Ovary (tissue), 7 donors: ENCODE measurements at regions not wholly inside any gene's neighbourhood (a gene's known extent, or its start where the extent isn't known, plus 50 kb on each side); places are given as distances from the start of the nearest gene placed in this dataset.

ENCODE experiments used
- DNase-seq, 5 donors: peaks; one replicate each; pipeline ENCODE4 v3.0.0-alpha.2; 2019 to 2020
- H3K27ac ChIP-seq, 2 donors: fragments of 200-600 bp; one replicate each; pipeline versions ENCODE4 v1.5.1 to v1.8.0; 2019 to 2022
- H3K27me3 ChIP-seq: fragments of 200-600 bp; one replicate; pipeline ENCODE4 v1.8.0; 2022
- H3K36me3 ChIP-seq: fragments of 200-600 bp; sonication (generic); one replicate; pipeline ENCODE4 v1.5.1; 2019
- H3K4me1 ChIP-seq: one replicate; pipeline ENCODE4 v1.8.1; 2013; ENCODE audit warnings: mild to moderate bottlenecking, moderate library complexity; ENCODE audit not compliant: insufficient read depth
- H3K4me3 ChIP-seq: fragments of 200-600 bp; sonication (generic); one replicate; pipeline ENCODE4 v1.5.1; 2017
- H3K9me3 ChIP-seq, 2 donors: fragments of 200-600 bp in 1 of 2; sonication (generic) in 1 of 2; one replicate each; pipeline versions ENCODE4 v1.5.1 to v1.8.1; 2013 to 2019; ENCODE audit warnings: mild to moderate bottlenecking in 1 of 2, moderate library complexity in 1 of 2
- EP300 ChIP-seq: sonication (generic); formaldehyde crosslinking; IDR thresholded peaks from one replicate; pipeline ENCODE4 v1.6.1; 2017; ENCODE audit warnings: antibody characterized with exemption
- POLR2A ChIP-seq: fragments of 450-650 bp; IDR thresholded peaks from one replicate; pipeline ENCODE4 v1.6.1; 2017; ENCODE audit warnings: antibody characterized with exemption, mild to moderate bottlenecking, moderate library complexity
- WGBS, 3 donors: extraction: QIAGEN DNeasy Blood & Tissue Kit in 1 of 3; methylation state at CpG; one replicate each; pipeline versions ENCODE4 v1.1.5 to v1.1.7; 2013 to 2017; 5-methylcytosine and 5-hydroxymethylcytosine counted together
- intact Hi-C, 4 donors: fragments of 100-400 bp; cut with DNase I; formaldehyde crosslinking; loops; one replicate each; pipeline versions ENCODE4 v1.11.0 to v1.15.1; 2022 to 2023
- TF ChIP-seq, protein P1 (sequence below), 3 donors: fragments of 450-650 bp in 2 of 3; fragments of 200-600 bp in 1 of 3; IDR thresholded peaks; one replicate each; pipeline versions ENCODE4 v1.5.1 to v1.8.0; 2016 to 2022; ENCODE audit warnings: antibody characterized with exemption in 3 of 3, mild to moderate bottlenecking in 1 of 3
- donor health status: DM: no; HTN: no; CAD: no; lungs with moderate emphysema.
- donor health status: DM: no; HTN: no; CAD: no.
- donor health status: Bipolar disorder and iron deficiency.
- donor health status: DM: no; HTN: no; CAD: no.
- donor health status: DM: yes; HTN: yes; CAD: no.

DNA sequence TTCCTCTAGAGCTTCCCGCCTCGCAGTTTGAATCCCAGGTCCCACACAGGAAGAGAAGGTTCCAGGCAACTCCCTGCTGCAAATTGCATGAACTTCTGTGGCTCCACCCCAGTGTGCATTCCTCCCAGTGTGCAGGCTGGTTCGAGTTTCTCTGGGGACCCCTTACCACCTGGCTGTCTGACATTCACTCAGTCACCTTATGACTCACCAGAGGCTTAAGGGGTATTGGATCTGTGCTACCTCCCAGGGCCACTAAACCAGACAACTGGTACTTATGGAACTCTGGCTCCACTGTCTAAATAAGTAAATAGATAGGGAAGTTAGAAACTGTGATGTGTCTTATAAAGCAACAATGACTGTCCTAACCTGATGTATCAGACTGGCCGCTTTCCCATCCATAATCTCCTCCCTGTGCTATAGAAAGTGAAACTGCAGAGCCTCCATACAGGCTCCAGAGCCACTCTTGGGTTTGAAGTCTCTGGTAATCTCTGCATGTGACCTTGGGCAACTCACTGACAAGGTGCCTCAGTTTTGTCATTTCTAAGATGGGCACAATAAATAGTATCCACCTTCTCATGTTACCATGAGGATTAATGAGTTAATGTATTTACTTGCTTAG, 720.6 kb downstream of the SEMA5A start:
- no peak overlapping the region for H3K27ac ChIP-seq
- no peak overlapping the region for H3K4me3 ChIP-seq
- H3K36me3 ChIP-seq, result no peaks in the 10 kb centered on the region
- TF ChIP-seq POLR2A (no peak), EP300 (no peak)
- TF ChIP-seq, protein P1, sequence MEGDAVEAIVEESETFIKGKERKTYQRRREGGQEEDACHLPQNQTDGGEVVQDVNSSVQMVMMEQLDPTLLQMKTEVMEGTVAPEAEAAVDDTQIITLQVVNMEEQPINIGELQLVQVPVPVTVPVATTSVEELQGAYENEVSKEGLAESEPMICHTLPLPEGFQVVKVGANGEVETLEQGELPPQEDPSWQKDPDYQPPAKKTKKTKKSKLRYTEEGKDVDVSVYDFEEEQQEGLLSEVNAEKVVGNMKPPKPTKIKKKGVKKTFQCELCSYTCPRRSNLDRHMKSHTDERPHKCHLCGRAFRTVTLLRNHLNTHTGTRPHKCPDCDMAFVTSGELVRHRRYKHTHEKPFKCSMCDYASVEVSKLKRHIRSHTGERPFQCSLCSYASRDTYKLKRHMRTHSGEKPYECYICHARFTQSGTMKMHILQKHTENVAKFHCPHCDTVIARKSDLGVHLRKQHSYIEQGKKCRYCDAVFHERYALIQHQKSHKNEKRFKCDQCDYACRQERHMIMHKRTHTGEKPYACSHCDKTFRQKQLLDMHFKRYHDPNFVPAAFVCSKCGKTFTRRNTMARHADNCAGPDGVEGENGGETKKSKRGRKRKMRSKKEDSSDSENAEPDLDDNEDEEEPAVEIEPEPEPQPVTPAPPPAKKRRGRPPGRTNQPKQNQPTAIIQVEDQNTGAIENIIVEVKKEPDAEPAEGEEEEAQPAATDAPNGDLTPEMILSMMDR (IDR thresholded peaks at IDR 0.05), result no peak
- intact Hi-C loops, result no loop called here
- peaks cover 0 to 6% of the 10 kb centered on the region in 2 donors for H3K9me3 ChIP-seq
- 67 to 73% (median 72%) methylated on average over 4 of the region's 4 CpGs for WGBS, 3 donors
- H3K27me3 ChIP-seq, result no peaks in the 10 kb centered on the region
- no peak for DNase-seq
- no peaks in the 10 kb centered on the region for H3K4me1 ChIP-seq

DNA sequence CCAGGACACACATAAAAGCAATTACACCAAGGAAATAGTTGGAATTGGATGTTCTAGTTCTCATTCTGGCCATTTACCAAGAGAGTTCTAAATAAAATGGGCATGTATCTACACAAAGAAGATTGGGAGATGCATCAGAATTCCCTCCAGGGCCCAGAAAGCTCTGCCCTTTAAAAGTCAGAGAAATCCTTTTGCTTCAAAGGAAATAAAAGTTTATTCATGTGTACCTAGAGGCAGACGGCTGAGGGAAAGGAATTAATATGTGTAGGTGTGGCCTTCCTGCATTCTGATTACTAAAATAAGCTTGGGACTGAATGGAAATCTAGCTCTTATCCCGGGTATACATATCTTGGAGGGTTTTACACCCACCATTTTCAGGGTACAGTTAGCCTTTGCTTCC, 719.4 kb downstream of the SEMA5A start:
- no peak for DNase-seq
- H3K4me1 ChIP-seq, result no peaks in the 10 kb centered on the region
- H3K27ac ChIP-seq, result no peak overlapping the region
- intact Hi-C loops, result no loop called here
- peaks cover 0 to 6% of the 10 kb centered on the region in 2 donors for H3K9me3 ChIP-seq
- H3K36me3 ChIP-seq, result no peaks in the 10 kb centered on the region
- no peak overlapping the region for H3K4me3 ChIP-seq
- 56 to 68% (median 60%) methylated on average over 2 of the region's 2 CpGs for WGBS, 3 donors
- TF ChIP-seq, protein P1 (IDR thresholded peaks at IDR 0.05), result no peak
- no peak for TF ChIP-seq EP300
- TF ChIP-seq POLR2A, result no peak
- no peaks in the 10 kb centered on the region for H3K27me3 ChIP-seq

DNA sequence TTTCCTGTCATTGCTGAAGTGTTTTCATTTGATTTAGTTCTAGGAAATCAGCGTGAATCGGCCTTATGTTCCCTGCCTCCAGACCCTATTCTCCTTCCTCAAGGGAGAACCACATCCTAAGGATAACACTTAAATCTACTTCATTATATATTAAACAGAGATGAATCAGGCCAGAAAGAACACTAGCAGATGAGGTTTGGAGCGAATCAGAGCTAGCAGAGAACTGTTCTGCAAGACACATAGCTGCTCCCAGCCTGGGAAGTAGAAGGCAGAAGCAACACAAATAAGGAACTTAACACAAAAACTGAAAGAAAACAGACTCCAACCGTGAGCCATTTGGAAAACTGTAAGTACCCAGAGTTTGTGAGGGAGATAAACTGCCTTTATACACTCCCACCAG, 718.2 kb downstream of the SEMA5A start:
- no peak for TF ChIP-seq EP300
- Histone ChIP-seq H3K4me1 (no peaks in the 10 kb centered on the region), H3K9me3 (no peaks in the 10 kb centered on the region), H3K4me3 (no peak overlapping the region), H3K27me3 (no peaks in the 10 kb centered on the region), H3K36me3 (no peaks in the 10 kb centered on the region), H3K27ac (no peak overlapping the region)
- intact Hi-C loops, result no loop called here
- no peak for DNase-seq
- 61 to 67% (median 67%) methylated on average over 4 of the region's 4 CpGs for WGBS, 3 donors

DNA sequence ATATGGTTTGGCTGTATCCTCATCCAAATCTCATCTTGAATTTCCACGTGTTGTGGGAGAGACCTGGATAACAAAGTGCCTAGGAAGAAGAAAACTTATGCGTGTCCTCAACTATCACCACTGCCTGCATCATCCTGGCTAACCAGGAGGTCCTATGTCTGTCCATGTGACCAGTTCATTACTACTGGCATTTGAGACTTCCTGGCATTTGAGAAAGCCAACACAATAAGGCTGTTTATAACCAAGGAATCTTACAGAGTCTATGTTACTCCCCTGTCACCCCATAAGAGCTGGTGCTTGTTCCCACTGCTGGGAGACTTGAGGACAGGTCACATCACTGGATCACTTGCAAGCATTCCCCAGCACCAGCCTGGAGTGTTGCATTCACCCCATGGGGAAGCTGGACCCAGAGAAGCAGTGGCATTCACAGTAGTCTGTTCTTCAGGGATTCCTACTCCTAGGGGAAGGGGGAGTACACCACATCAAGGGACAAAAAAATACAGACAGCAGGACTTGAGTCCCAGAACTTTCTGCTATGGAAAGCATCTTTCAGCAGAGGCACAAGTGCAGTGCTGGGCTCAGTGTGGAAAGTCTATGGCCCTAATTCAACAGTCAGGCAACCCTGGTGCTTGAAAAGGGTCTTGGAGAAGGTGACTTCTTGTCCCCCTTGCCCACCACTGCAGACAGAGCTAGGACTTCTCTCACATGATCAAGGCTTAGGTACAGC, 717.1 kb downstream of the SEMA5A start:
- TF ChIP-seq POLR2A (no peak), EP300 (no peak)
- TF ChIP-seq, protein P1 (IDR thresholded peaks at IDR 0.05), result no peak
- intact Hi-C loops, result no loop called here
- Histone ChIP-seq H3K36me3 (no peaks in the 10 kb centered on the region), H3K4me3 (no peak overlapping the region), H3K27ac (no peak overlapping the region), H3K27me3 (no peaks in the 10 kb centered on the region), H3K4me1 (no peaks in the 10 kb centered on the region), H3K9me3 (no peaks in the 10 kb centered on the region)
- no peak for DNase-seq
- WGBS, 3 donors, result 89 to 95% (median 91%) methylated on average over 2 of the region's 2 CpGs

DNA sequence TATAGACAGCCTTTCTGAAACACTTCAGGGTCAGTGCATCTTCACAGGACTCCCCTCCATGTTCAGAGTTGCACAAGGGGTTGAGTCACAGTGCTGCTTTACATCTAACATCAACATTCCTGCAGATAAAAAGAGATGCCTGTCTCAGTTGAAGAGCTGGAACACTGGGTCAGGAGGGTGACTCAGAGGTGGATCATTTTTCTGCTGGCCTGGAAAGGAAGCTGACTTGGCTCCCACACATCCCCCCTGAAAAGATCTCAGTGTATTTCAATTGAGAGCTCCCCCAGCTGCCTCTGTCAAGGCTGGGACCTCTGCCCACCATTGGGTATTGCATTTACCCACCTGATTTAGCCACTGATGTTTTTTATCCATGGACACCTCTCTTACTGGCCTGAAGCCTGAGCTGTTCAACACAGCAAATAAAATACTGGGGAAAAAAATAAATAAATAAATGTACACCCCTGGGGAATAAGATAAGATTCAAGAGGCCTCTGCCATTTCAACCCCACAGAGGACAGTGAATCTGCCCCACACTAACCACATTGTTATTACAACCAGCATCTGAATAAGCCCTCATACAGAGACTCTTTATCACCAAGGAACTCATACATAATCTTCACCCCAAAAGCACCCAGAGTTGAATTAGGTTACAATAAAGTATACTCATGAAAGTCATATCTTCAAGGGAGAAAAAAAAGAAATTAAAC, 716.4 kb downstream of the SEMA5A start:
- no peak for DNase-seq
- no peaks in the 10 kb centered on the region for H3K9me3 ChIP-seq
- H3K36me3 ChIP-seq, result no peaks in the 10 kb centered on the region
- intact Hi-C loops, result no loop called here
- H3K4me1 ChIP-seq, result no peaks in the 10 kb centered on the region
- H3K27me3 ChIP-seq, result no peaks in the 10 kb centered on the region
- TF ChIP-seq POLR2A, result no peak
- TF ChIP-seq, protein P1 (IDR thresholded peaks at IDR 0.05), result no peak
- no peak for TF ChIP-seq EP300
- H3K27ac ChIP-seq, result no peak overlapping the region
- no peak overlapping the region for H3K4me3 ChIP-seq
